Gastroesophageal sphincter (tissue), 4 donors: ENCODE measurements at regions not wholly inside any gene's neighbourhood (a gene's known extent, or its start where the extent isn't known, plus 50 kb on each side); places are given as distances from the start of the nearest gene placed in this dataset.

Source experiments
- ATAC-seq: fragments of 150-250 bp; one replicate; pipeline ENCODE4 v1.9.1; 2016; ENCODE audit warnings: mild to moderate bottlenecking, moderate library complexity
- H3K27ac ChIP-seq, 4 donors: fragments of 200-600 bp; sonication (generic) in 3 of 4; 1 replicate in 3 of 4; 2 replicates in 1 of 4; pipeline ENCODE4 v1.5.1; 2016 to 2019
- H3K27me3 ChIP-seq: fragments of 200-600 bp; sonication (generic); one replicate; pipeline ENCODE4 v1.5.1; 2019
- H3K36me3 ChIP-seq, 2 donors: fragments of 200-600 bp; sonication (generic); one replicate each; pipeline ENCODE4 v1.5.1; 2019; ENCODE audit warnings: control low read depth in 1 of 2
- H3K4me1 ChIP-seq, 3 donors: fragments of 200-600 bp; sonication (generic); 1 replicate in 2 of 3; 2 replicates in 1 of 3; pipeline ENCODE4 v1.5.1; 2016 to 2019; ENCODE audit warnings: control low read depth in 2 of 3
- H3K4me3 ChIP-seq, 2 donors: fragments of 200-600 bp; sonication (generic); one replicate each; pipeline ENCODE4 v1.5.1; 2019; ENCODE audit warnings: mild to moderate bottlenecking in 1 of 2, moderate library complexity in 1 of 2
- H3K9me3 ChIP-seq, 3 donors: fragments of 200-600 bp; sonication (generic); one replicate each; pipeline ENCODE4 v1.5.1; 2017 to 2019; ENCODE audit warnings: control low read depth in 2 of 3
- CTCF ChIP-seq, 4 experiments: fragments of 200-600 bp in 2 of 4; fragments of 450-650 bp in 2 of 4; sonication (generic) in 1 of 4; IDR thresholded peaks; one replicate each; pipeline ENCODE4 v1.5.1; 2017 to 2019; ENCODE audit warnings: antibody characterized with exemption in 4 of 4, mild to moderate bottlenecking in 2 of 4, moderate library complexity in 2 of 4
- EP300 ChIP-seq: sonication (generic); formaldehyde crosslinking; IDR thresholded peaks from one replicate; pipeline ENCODE4 v1.6.1; 2017; ENCODE audit warnings: antibody characterized with exemption, mild to moderate bottlenecking
- POLR2A ChIP-seq, 2 donors: fragments of 450-650 bp; IDR thresholded peaks; one replicate each; pipeline ENCODE4 v1.6.1; 2017; ENCODE audit warnings: antibody characterized with exemption in 2 of 2, mild to moderate bottlenecking in 2 of 2, moderate library complexity in 1 of 2
- POLR2AphosphoS5 ChIP-seq: sonication (generic); formaldehyde crosslinking; IDR thresholded peaks from one replicate; pipeline ENCODE4 v1.6.1; 2017; ENCODE audit warnings: antibody characterized with exemption
- WGBS, 2 donors: methylation state at CpG; one replicate each; pipeline ENCODE4 v1.1.5; 2018; ENCODE audit warnings: low coverage in 1 of 2; 5-methylcytosine and 5-hydroxymethylcytosine counted together

DNA sequence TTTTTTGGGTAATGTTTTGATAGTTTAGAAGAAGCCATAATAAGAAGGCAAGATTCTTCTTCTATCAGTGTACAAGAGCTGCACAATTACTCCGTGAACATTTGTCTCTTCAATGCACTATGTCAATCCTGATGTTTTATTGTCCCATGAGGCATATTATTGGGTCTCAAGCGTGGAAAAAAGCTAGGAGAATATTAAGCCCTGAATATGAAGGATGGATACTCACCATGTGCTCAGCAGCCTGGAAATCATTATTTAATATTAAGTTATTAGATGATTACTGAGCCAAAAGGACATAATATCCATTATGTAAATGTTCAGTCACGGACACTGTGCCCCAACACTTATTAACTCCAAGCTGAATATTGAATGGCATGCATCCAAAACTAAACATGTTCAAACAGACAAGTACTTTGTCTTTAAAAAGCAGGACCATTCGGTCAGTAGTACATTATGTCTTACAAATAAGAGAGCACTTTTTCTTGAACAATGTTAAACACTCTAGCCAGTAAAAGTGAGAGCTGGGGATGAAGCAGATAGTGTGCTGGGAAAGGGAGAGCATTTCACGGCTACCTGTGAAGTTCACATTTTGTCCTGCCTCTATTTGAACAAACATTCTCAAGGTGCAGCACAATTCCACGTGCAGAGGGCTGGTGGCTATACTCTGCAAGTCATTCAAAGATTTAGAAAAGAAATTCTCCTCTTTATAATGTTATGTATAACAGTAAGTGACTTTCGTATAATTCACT is 70.6 kb upstream of the CNR1 start:
- H3K4me1 ChIP-seq: no peaks in the 10 kb centered on the region
- no peak for ATAC-seq
- H3K9me3 ChIP-seq: peaks cover 0 to 20% (median 0%) of the 10 kb centered on the region in 3 donors
- no peaks in the 10 kb centered on the region for H3K36me3 ChIP-seq
- 42 to 46% methylated on average over 6 to 7 of the region's 7 CpGs for WGBS, 2 donors
- H3K4me3 ChIP-seq: no peak overlapping the region
- H3K27me3 ChIP-seq: no peaks in the 10 kb centered on the region
- no peak overlapping the region for H3K27ac ChIP-seq
- TF ChIP-seq EP300 (no peak), POLR2A (IDR thresholded peaks at IDR 0.05) (no peak), POLR2AphosphoS5 (no peak), CTCF (IDR thresholded peaks at IDR 0.05) (no peak)

- Histone ChIP-seq H3K27ac (no peak overlapping the region), H3K4me1 (no peaks in the 10 kb centered on the region), H3K27me3 (no peaks in the 10 kb centered on the region), H3K36me3 (no peaks in the 10 kb centered on the region), H3K9me3 (peaks cover 0 to 34% (median 0%) of the 10 kb centered on the region in 3 donors), H3K4me3 (no peak overlapping the region)
- TF ChIP-seq EP300 (no peak), POLR2AphosphoS5 (no peak), CTCF (IDR thresholded peaks at IDR 0.05) (no peak)
- WGBS, 2 donors: 30 to 55% methylated on average over 1 of the region's 1 CpG
- no peak for ATAC-seq
Measured at GRCh38 chr6:88232753-88233152, 66.6 kb upstream of the CNR1 start.

DNA sequence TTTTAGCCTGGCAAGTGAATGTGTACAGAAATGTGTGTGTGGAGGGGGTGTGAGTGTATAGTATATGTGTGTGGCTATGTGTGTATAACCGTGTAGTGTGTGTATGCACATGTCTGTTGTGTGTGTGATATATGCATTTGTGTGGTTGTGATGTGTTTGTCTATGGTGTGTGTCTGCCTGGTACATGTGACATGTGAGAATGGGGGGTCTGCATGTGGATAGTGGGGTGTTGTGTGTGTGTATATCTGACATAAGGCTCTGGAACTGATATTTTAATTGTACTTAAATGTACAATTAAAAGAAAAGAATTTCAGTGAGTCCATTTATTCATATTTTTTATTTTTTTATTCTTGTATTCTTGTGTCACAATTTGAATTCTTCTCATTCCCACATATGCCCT is 57.2 kb upstream of the CNR1 start:
- Histone ChIP-seq H3K27ac (no peak overlapping the region), H3K36me3 (no peaks in the 10 kb centered on the region), H3K27me3 (no peaks in the 10 kb centered on the region), H3K4me3 (no peak overlapping the region), H3K9me3 (no peaks in the 10 kb centered on the region), H3K4me1 (no peaks in the 10 kb centered on the region)
- ATAC-seq: no peak
- WGBS, 2 donors: 77 to 85% methylated on average over 1 of the region's 1 CpG
- no peak for TF ChIP-seq POLR2A (IDR thresholded peaks at IDR 0.05)
- no peak for TF ChIP-seq POLR2AphosphoS5
- TF ChIP-seq EP300: no peak
- TF ChIP-seq CTCF (IDR thresholded peaks at IDR 0.05): no peak

DNA sequence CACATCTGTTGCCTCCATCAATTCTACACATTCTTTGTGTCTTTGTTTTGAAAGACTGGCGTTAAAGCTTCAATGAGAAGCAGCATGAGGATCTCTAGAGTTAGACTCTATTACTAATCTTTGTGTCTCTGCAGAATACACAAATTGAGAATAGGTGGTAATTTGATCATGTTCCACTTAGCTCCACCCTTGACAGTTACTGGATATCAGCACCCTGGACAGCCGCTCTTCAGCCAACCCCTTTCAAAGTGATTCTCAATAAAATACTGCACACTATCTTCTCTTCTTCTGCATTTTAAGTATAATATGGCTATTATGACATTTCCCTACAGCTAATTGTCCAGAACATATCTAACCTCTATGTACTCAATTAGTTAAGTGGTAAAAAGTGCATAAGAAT is 54.3 kb upstream of the CNR1 start:
- H3K27me3 ChIP-seq: no peaks in the 10 kb centered on the region

More for the DNA sequence above, 54.3 kb upstream of the CNR1 start:
- Histone ChIP-seq H3K9me3 (no peaks in the 10 kb centered on the region), H3K36me3 (no peaks in the 10 kb centered on the region), H3K4me3 (no peak overlapping the region), H3K4me1 (no peaks in the 10 kb centered on the region), H3K27ac (no peak overlapping the region)
- no peak for ATAC-seq
- 51% methylated on average over 2 of the region's 2 CpGs for WGBS, 2 donors
- TF ChIP-seq CTCF (IDR thresholded peaks at IDR 0.05) (no peak), EP300 (no peak), POLR2AphosphoS5 (no peak), POLR2A (IDR thresholded peaks at IDR 0.05) (no peak)
